HG02642 (cell line): ENCODE measurements at regions not wholly inside any gene's neighbourhood (a gene's known extent, or its start where the extent isn't known, plus 50 kb on each side); places are given as distances from the start of the nearest gene placed in this dataset.
"Not testable (repeated sequence)": the region's sequence is repeated elsewhere in the genome, so short reads cannot be mapped to it uniquely, and the experiment has no call there.

Experiments used
- ATAC-seq: cut with Tn5 transposase; IDR thresholded peaks from one replicate; pipeline ENCODE4 v1.9.1; 2021; ENCODE audit warnings: mild to moderate bottlenecking; ENCODE audit not compliant: unreplicated experiment, poor library complexity

GRCh38 chr5:63131626-63132285, 553.1 kb downstream of the LRRC70 start:
- ATAC-seq: no peak

GRCh38 chr5:63128761-63129160, 550.1 kb downstream of the LRRC70 start:
- no peak for ATAC-seq

GRCh38 chr5:63128018-63128417, 549.4 kb downstream of the LRRC70 start:
- no peak for ATAC-seq

GRCh38 chr5:63127054-63127453, 548.4 kb downstream of the LRRC70 start:
- no peak for ATAC-seq

GRCh38 chr5:63125862-63126261, 547.2 kb downstream of the LRRC70 start:
- peak; percentile 76 for ATAC-seq

GRCh38 chr5:63125392-63125791, 546.8 kb downstream of the LRRC70 start:
- no peak for ATAC-seq

- ATAC-seq: no peak
These were observed 545.6 kb downstream of the LRRC70 start for GRCh38 chr5:63124266-63124665.

GRCh38 chr5:63121471-63121870, 542.9 kb downstream of the LRRC70 start:
- ATAC-seq: no peak

- no peak for ATAC-seq
These were observed 539.6 kb downstream of the LRRC70 start for GRCh38 chr5:63118221-63118620.

GRCh38 chr5:63111891-63112290, 533.3 kb downstream of the LRRC70 start:
- no peak for ATAC-seq

GRCh38 chr5:63101870-63102269, 523.3 kb downstream of the LRRC70 start:
- ATAC-seq: no peak

GRCh38 chr5:63097286-63097685, 518.7 kb downstream of the LRRC70 start:
- ATAC-seq: no peak

- ATAC-seq: no peak
These were observed 516.1 kb downstream of the LRRC70 start for GRCh38 chr5:63094730-63095129.

- no peak for ATAC-seq
These were observed 510.5 kb downstream of the LRRC70 start for GRCh38 chr5:63089147-63089546.

- ATAC-seq: no peak
These were observed 506.9 kb downstream of the LRRC70 start for GRCh38 chr5:63085561-63085960.

GRCh38 chr5:63083689-63084088, 505.1 kb downstream of the LRRC70 start:
- not testable (repeated sequence) for ATAC-seq

- ATAC-seq: no peak
These were observed 502.8 kb downstream of the LRRC70 start for GRCh38 chr5:63081402-63081801.

GRCh38 chr5:63070001-63070400, 491.4 kb downstream of the LRRC70 start:
- no peak for ATAC-seq

- no peak for ATAC-seq
These were observed 476.8 kb downstream of the LRRC70 start for GRCh38 chr5:63055421-63055820.

- ATAC-seq: no peak
These were observed 474.5 kb downstream of the LRRC70 start for GRCh38 chr5:63053019-63053638.

GRCh38 chr5:63050916-63051315, 472.3 kb downstream of the LRRC70 start:
- no peak for ATAC-seq

- ATAC-seq: no peak
These were observed 471.3 kb downstream of the LRRC70 start for GRCh38 chr5:63049935-63050334.
